Activated B cell treated with CpG ODN at 0.5 μM for 24 hours (primary cell): ENCODE measurements at regions not wholly inside any gene's neighbourhood (a gene's known extent, or its start where the extent isn't known, plus 50 kb on each side); places are given as distances from the start of the nearest gene placed in this dataset.

Experiments
- ATAC-seq: fragments of 200-7000 bp; cut with Tn5 transposase; one replicate; pipeline ENCODE4 v1.10.0; 2021; ENCODE audit warnings: low read depth, mild to moderate bottlenecking, moderate library complexity
- CTCF ChIA-PET: fragments of 350-600 bp; sonication (Branson Sonifier 250); formaldehyde crosslinking; loops from one replicate; lab custom pipeline; 2021; ENCODE audit warnings: antibody characterized with exemption; lab: Charles Lee
- POLR2A ChIA-PET: fragments of 350-600 bp; sonication (Branson Sonifier 250); formaldehyde crosslinking; loops from one replicate; lab custom pipeline; 2021; ENCODE audit warnings: antibody characterized with exemption; lab: Charles Lee
- DNase-seq: peaks from one replicate; pipeline ENCODE4 v3.0.0; 2022
- H3K27ac Mint-ChIP-seq: one replicate; pipeline ENCODE4 v1.8.0; 2020; ENCODE audit warnings: mixed read lengths
- H3K27me3 Mint-ChIP-seq: one replicate; pipeline ENCODE4 v1.8.0; 2021; ENCODE audit warnings: mixed read lengths
- H3K36me3 Mint-ChIP-seq: one replicate; pipeline ENCODE4 v1.8.0; 2021; ENCODE audit warnings: low read depth, mixed read lengths
- H3K4me1 Mint-ChIP-seq: one replicate; pipeline ENCODE4 v1.8.0; 2021; ENCODE audit warnings: mixed read lengths
- H3K4me3 Mint-ChIP-seq: one replicate; pipeline ENCODE4 v1.8.0; 2020; ENCODE audit warnings: mild to moderate bottlenecking, mixed read lengths
- H3K9me3 Mint-ChIP-seq: one replicate; pipeline ENCODE4 v1.8.0; 2020; ENCODE audit warnings: mixed read lengths
- CTCF ChIP-seq: fragments of 200-600 bp; IDR thresholded peaks from one replicate; pipeline ENCODE4 v1.8.0; 2022; ENCODE audit warnings: antibody characterized with exemption, mild to moderate bottlenecking
- intact Hi-C: fragments of 100-400 bp; cut with micrococcal nuclease; formaldehyde crosslinking; loops from one replicate; pipeline ENCODE4 v1.15.1; 2024

- Mint-ChIP-seq H3K36me3 (no peaks in the 10 kb centered on the region), H3K27ac (no peak overlapping the region), H3K27me3 (no peaks in the 10 kb centered on the region), H3K4me1 (peaks cover 11% of the 10 kb centered on the region), H3K9me3 (no peaks in the 10 kb centered on the region), H3K4me3 (no peak overlapping the region)
- intact Hi-C loops: no loop called here
- no peak for TF ChIP-seq CTCF
- ChIA-PET POLR2A (interaction anchor here (0.5 to 1.2 kb wide), 2 partner anchors 130 to 199 kb away, joined by 3 to 4 read pairs; no protein-coding TSS in a partner anchor), CTCF (no interaction called here)
- no peak for ATAC-seq
- no peak for DNase-seq
Measured at GRCh38 chr11:95361180-95361579, 130.2 kb upstream of the SESN3 start.

GRCh38 chr11:95360377-95361075, 129.5 kb upstream of the SESN3 start:
- POLR2A ChIA-PET: interaction anchor here (1.2 kb wide), 1 partner anchor 129 kb away, joined by 3 read pairs; no protein-coding TSS in a partner anchor
- intact Hi-C loops: no loop called here
- H3K4me1 Mint-ChIP-seq: peaks cover 7% of the 10 kb centered on the region
- H3K4me3 Mint-ChIP-seq: no peak overlapping the region
- no peak for TF ChIP-seq CTCF
- H3K27me3 Mint-ChIP-seq: no peaks in the 10 kb centered on the region
- DNase-seq: no peak
- no peaks in the 10 kb centered on the region for H3K9me3 Mint-ChIP-seq
- H3K27ac Mint-ChIP-seq: no peak overlapping the region
- ATAC-seq: no peak
- CTCF ChIA-PET: no interaction called here
- H3K36me3 Mint-ChIP-seq: no peaks in the 10 kb centered on the region

- peaks cover 3% of the 10 kb centered on the region for H3K9me3 Mint-ChIP-seq
- H3K27ac Mint-ChIP-seq: no peak overlapping the region
- no peak overlapping the region for H3K4me3 Mint-ChIP-seq
- ATAC-seq (no peak), DNase-seq (no peak)
- no peaks in the 10 kb centered on the region for H3K4me1 Mint-ChIP-seq
- intact Hi-C loops: no loop called here
- CTCF ChIA-PET: no interaction called here
- H3K36me3 Mint-ChIP-seq: no peaks in the 10 kb centered on the region
- no peak for TF ChIP-seq CTCF
- POLR2A ChIA-PET: no interaction called here
- H3K27me3 Mint-ChIP-seq: no peaks in the 10 kb centered on the region
Measured at GRCh38 chr11:95359756-95360155, 128.8 kb upstream of the SESN3 start.

GRCh38 chr11:95359341-95359663, 128.3 kb upstream of the SESN3 start:
- Mint-ChIP-seq H3K4me1 (peaks cover under 1% of the 10 kb centered on the region), H3K4me3 (no peak overlapping the region), H3K9me3 (peaks cover 3% of the 10 kb centered on the region), H3K36me3 (no peaks in the 10 kb centered on the region), H3K27ac (no peak overlapping the region), H3K27me3 (no peaks in the 10 kb centered on the region)
- ChIA-PET POLR2A (no interaction called here), CTCF (no interaction called here)
- DNase-seq (no peak), ATAC-seq (no peak)
- intact Hi-C loops: no loop called here
- no peak for TF ChIP-seq CTCF

- ChIA-PET CTCF (no interaction called here), POLR2A (no interaction called here)
- DNase-seq (no peak), ATAC-seq (no peak)
- no peaks in the 10 kb centered on the region for H3K36me3 Mint-ChIP-seq
- no peaks in the 10 kb centered on the region for H3K27me3 Mint-ChIP-seq
- peaks cover 3% of the 10 kb centered on the region for H3K9me3 Mint-ChIP-seq
- H3K27ac Mint-ChIP-seq: no peak overlapping the region
- no peak overlapping the region for H3K4me3 Mint-ChIP-seq
- intact Hi-C loops: no loop called here
- peaks cover 2% of the 10 kb centered on the region for H3K4me1 Mint-ChIP-seq
- TF ChIP-seq CTCF: no peak
Measured at GRCh38 chr11:95358511-95359340, 127.7 kb upstream of the SESN3 start.
